ENCODE measurements at regions not wholly inside any gene's neighbourhood (a gene's known extent, or its start where the extent isn't known, plus 50 kb on each side); places are given as distances from the start of the nearest gene placed in this dataset.

- no peak for TF ChIP-seq CTCF (optimal IDR thresholded peaks at IDR 0.05 in 1 of 3, IDR thresholded peaks at IDR 0.05 in 1 of 3, conservative IDR thresholded peaks at IDR 0.05 in 1 of 3; ENCODE audit: extremely low read depth in 1 of 3, insufficient read depth in 2 of 3, low read length in 3 of 3)
- no peak for TF ChIP-seq EZH2 (IDR thresholded peaks at IDR 0.05; ENCODE audit: low read length)
These were observed 274.4 kb upstream of the HDAC4 start for GRCh38 chr2:239674981-239675825.

All from keratinocyte (primary cell).